ENCODE measurements at regions not wholly inside any gene's neighbourhood (a gene's known extent, or its start where the extent isn't known, plus 50 kb on each side); places are given as distances from the start of the nearest gene placed in this dataset.

DNA sequence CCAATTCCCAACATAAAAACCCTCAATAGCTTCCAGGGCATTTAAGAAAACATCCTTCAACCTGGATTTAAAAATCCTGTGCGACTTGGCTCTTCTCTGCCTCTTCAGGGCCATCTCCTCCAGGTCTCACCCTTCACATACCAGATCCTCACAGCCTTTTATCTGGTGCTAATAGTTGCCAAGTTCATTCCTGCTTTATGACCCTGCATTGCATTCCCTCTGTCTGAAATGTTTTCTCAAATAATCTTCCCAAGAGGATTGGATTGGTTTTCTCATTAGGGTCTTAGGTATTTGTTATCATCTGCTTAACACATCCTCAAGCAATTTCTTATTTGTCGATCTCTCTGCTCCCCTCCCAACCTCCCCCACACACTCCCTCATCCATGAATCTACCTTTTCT, 832.0 kb downstream of the GALC start:
- Mint-ChIP-seq H3K9me3 (peaks cover 5% of the 10 kb centered on the region), H3K4me3 (no peak overlapping the region), H3K27ac (peak overlapping the region; percentile 86), H3K4me1 (peaks cover 27% of the 10 kb centered on the region), H3K36me3 (ENCODE audit: low read depth) (no peaks in the 10 kb centered on the region), H3K27me3 (ENCODE audit: low read depth, poor library complexity) (peaks cover 5% of the 10 kb centered on the region)
- DNase-seq, result no peak
- TF ChIP-seq, protein P1, sequence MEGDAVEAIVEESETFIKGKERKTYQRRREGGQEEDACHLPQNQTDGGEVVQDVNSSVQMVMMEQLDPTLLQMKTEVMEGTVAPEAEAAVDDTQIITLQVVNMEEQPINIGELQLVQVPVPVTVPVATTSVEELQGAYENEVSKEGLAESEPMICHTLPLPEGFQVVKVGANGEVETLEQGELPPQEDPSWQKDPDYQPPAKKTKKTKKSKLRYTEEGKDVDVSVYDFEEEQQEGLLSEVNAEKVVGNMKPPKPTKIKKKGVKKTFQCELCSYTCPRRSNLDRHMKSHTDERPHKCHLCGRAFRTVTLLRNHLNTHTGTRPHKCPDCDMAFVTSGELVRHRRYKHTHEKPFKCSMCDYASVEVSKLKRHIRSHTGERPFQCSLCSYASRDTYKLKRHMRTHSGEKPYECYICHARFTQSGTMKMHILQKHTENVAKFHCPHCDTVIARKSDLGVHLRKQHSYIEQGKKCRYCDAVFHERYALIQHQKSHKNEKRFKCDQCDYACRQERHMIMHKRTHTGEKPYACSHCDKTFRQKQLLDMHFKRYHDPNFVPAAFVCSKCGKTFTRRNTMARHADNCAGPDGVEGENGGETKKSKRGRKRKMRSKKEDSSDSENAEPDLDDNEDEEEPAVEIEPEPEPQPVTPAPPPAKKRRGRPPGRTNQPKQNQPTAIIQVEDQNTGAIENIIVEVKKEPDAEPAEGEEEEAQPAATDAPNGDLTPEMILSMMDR (IDR thresholded peaks at IDR 0.05), result no peak

- Mint-ChIP-seq H3K27me3 (ENCODE audit: low read depth, poor library complexity) (peaks cover 2% of the 10 kb centered on the region), H3K36me3 (ENCODE audit: low read depth) (no peaks in the 10 kb centered on the region)
These were observed 834.7 kb downstream of the GALC start for GRCh38 chr14:87158283-87158682.

GRCh38 chr14:87156878-87157277, 836.1 kb downstream of the GALC start:
- no peak for DNase-seq
- Mint-ChIP-seq H3K9me3 (peaks cover 5% of the 10 kb centered on the region), H3K4me1 (peaks cover 23% of the 10 kb centered on the region), H3K27me3 (ENCODE audit: low read depth, poor library complexity) (peaks cover 6% of the 10 kb centered on the region), H3K4me3 (no peak overlapping the region), H3K36me3 (ENCODE audit: low read depth) (no peaks in the 10 kb centered on the region), H3K27ac (no peak overlapping the region)
- TF ChIP-seq, protein P1 (IDR thresholded peaks at IDR 0.05), result no peak

More at GRCh38 chr14:87158283-87158682, 834.7 kb downstream of the GALC start:
- no peak for DNase-seq
- Mint-ChIP-seq H3K4me1 (peaks cover 23% of the 10 kb centered on the region), H3K27ac (no peak overlapping the region), H3K9me3 (peaks cover 5% of the 10 kb centered on the region), H3K4me3 (no peak overlapping the region)
- TF ChIP-seq, protein P1 (IDR thresholded peaks at IDR 0.05), result no peak

DNA sequence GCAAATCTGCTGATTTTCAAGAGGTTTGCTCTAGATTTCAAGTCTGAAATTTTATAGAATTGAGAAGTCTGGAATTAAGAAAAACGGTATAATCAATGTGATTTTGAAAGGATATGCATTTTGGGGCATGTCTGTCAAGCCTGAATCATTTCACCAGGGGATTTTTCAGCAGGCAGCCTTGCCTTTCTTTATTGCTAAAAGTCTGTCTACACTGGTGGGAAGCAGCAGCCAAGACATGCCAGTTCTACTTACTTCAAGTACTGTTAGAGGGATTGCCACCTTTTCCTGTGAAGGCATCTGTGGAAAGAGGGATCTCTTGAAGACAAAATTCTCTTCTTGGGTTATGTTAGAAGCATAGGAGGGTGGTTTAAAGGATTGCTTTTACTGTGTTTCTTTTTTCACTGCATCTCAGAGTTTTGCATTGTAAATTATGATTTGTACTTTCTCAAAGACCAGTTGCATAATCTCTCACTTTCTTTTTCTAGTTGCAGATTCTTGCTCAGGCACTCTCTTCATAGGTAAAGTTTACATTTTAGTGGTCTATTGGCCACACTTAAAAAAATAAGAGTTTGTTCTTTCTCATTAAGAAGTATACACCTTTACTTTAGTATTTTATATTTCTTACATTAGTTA, 837.0 kb downstream of the GALC start:
- peaks cover 6% of the 10 kb centered on the region for H3K27me3 Mint-ChIP-seq (ENCODE audit: low read depth, poor library complexity)
- H3K4me1 Mint-ChIP-seq, result peaks cover 14% of the 10 kb centered on the region
- no peak overlapping the region for H3K27ac Mint-ChIP-seq
- peaks cover 5% of the 10 kb centered on the region for H3K9me3 Mint-ChIP-seq
- TF ChIP-seq, protein P1 (IDR thresholded peaks at IDR 0.05), result no peak
- no peak overlapping the region for H3K4me3 Mint-ChIP-seq
- no peak for DNase-seq
- H3K36me3 Mint-ChIP-seq (ENCODE audit: low read depth), result no peaks in the 10 kb centered on the region

DNA sequence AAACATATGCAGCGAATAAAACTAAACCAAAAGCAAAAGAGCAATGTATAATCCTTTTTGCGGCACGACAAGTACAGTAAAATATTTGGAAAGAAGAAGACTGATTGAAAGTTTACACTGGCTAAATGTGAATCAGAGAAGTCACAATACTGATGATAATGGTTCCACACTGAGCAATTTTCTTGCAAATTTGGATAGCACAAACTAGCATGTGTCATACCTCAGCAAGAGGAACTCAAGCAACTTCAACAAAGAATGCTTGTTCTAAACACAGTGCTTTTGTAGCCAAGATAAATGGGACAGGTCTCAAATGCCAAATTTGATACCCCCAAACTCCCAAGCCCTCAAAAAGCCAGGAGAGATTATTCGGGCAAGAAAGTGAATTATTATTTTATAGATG, 839.1 kb downstream of the GALC start:
- H3K9me3 Mint-ChIP-seq, result no peaks in the 10 kb centered on the region
- TF ChIP-seq, protein P1 (IDR thresholded peaks at IDR 0.05), result no peak
- H3K4me3 Mint-ChIP-seq, result no peak overlapping the region
- no peaks in the 10 kb centered on the region for H3K36me3 Mint-ChIP-seq (ENCODE audit: low read depth)
- H3K27ac Mint-ChIP-seq, result no peak overlapping the region
- H3K4me1 Mint-ChIP-seq, result peaks cover 5% of the 10 kb centered on the region
- no peak for DNase-seq
- H3K27me3 Mint-ChIP-seq (ENCODE audit: low read depth, poor library complexity), result peaks cover 3% of the 10 kb centered on the region

GRCh38 chr14:87153391-87153790, 839.6 kb downstream of the GALC start:
- TF ChIP-seq, protein P1 (IDR thresholded peaks at IDR 0.05), result no peak
- peaks cover 5% of the 10 kb centered on the region for H3K4me1 Mint-ChIP-seq
- H3K36me3 Mint-ChIP-seq (ENCODE audit: low read depth), result no peaks in the 10 kb centered on the region
- H3K9me3 Mint-ChIP-seq, result no peaks in the 10 kb centered on the region
- DNase-seq, result no peak
- H3K27me3 Mint-ChIP-seq (ENCODE audit: low read depth, poor library complexity), result peaks cover 3% of the 10 kb centered on the region
- no peak overlapping the region for H3K27ac Mint-ChIP-seq
- no peak overlapping the region for H3K4me3 Mint-ChIP-seq

All from nephron progenitor cell (in vitro differentiated cells).